ENCODE measurements at regions not wholly inside any gene's neighbourhood (a gene's known extent, or its start where the extent isn't known, plus 50 kb on each side); places are given as distances from the start of the nearest gene placed in this dataset.

- BruUV-seq (replicated peaks): no TSS peak
- DNase-seq (ENCODE audit: low read depth, low spot score) (no peak), ATAC-seq (no peak)
- H3K9me3 ChIP-seq (ENCODE audit: control insufficient read depth, insufficient read depth, low read depth, low read length): peaks cover 3% of the 10 kb centered on the region; the same call in 1 of the 2 replicates
- POLR2A ChIA-PET: no interaction called here
- no peak overlapping the region for H3K4me3 ChIP-seq (ENCODE audit: low read depth in 2 of 2, low read length in 2 of 2)
- intact Hi-C loops (cut with micrococcal nuclease; ENCODE audit: unreplicated experiment): no loop called here
- CTCF ChIA-PET: no interaction called here
- peak overlapping the region; percentile 12; the same call in 1 of the 2 replicates for H3K27ac ChIP-seq (ENCODE audit: low read length)
- H3K36me3 ChIP-seq (ENCODE audit: control insufficient read depth, insufficient read depth, low read length): no peaks in the 10 kb centered on the region
- no peak for TF ChIP-seq TCF7L2 (IDR thresholded peaks at IDR 0.05; ENCODE audit: low read depth, low read length)
- no peak for TF ChIP-seq SIN3A (IDR thresholded peaks at IDR 0.05; ENCODE audit: borderline replicate concordance, insufficient read depth, low read depth, low read length)
- TF ChIP-seq REST (IDR thresholded peaks at IDR 0.05; ENCODE audit: insufficient read depth in 1 of 2, low read depth in 2 of 2, low read length in 1 of 2): no peak
- TF ChIP-seq CTCF (IDR thresholded peaks at IDR 0.05): no peak
- TF ChIP-seq POLR2AphosphoS5 (IDR thresholded peaks at IDR 0.05; ENCODE audit: low read depth, low read length): no peak
- in situ Hi-C loops (cut with HindIII; ENCODE audit: low pct_unique_long_range_greater_than_20kb, low sequenced_read_pairs): no loop called here
- no peaks in the 10 kb centered on the region for H3K4me1 ChIP-seq (ENCODE audit: control insufficient read depth, insufficient read depth, low read length)
- no peaks in the 10 kb centered on the region for H3K27me3 ChIP-seq (ENCODE audit: control insufficient read depth, insufficient read depth, low read length)
These were observed 193.2 kb upstream of the AKR1E2 start for GRCh38 chr10:4632757-4633156.

GRCh38 chr10:4626919-4627318 lies 199.1 kb upstream of the AKR1E2 start:
- in situ Hi-C loops (cut with HindIII; ENCODE audit: low pct_unique_long_range_greater_than_20kb, low sequenced_read_pairs): no loop called here
- POLR2A ChIA-PET: no interaction called here
- CTCF ChIA-PET: no interaction called here

More at GRCh38 chr10:4626919-4627318, 199.1 kb upstream of the AKR1E2 start:
- no peak overlapping the region for H3K27ac ChIP-seq (ENCODE audit: low read length)
- ATAC-seq (no peak), DNase-seq (ENCODE audit: low read depth, low spot score) (no peak)
- TF ChIP-seq SIN3A (IDR thresholded peaks at IDR 0.05; ENCODE audit: borderline replicate concordance, insufficient read depth, low read depth, low read length) (no peak), TCF7L2 (IDR thresholded peaks at IDR 0.05; ENCODE audit: low read depth, low read length) (no peak), CTCF (IDR thresholded peaks at IDR 0.05) (no peak), REST (IDR thresholded peaks at IDR 0.05; ENCODE audit: insufficient read depth in 1 of 2, low read depth in 2 of 2, low read length in 1 of 2) (no peak), POLR2AphosphoS5 (IDR thresholded peaks at IDR 0.05; ENCODE audit: low read depth, low read length) (no peak)
- H3K4me3 ChIP-seq (ENCODE audit: low read depth in 2 of 2, low read length in 2 of 2): no peak overlapping the region
- H3K9me3 ChIP-seq (ENCODE audit: control insufficient read depth, insufficient read depth, low read depth, low read length): peaks cover 5% of the 10 kb centered on the region; the same call in 1 of the 2 replicates
- H3K4me1 ChIP-seq (ENCODE audit: control insufficient read depth, insufficient read depth, low read length): no peaks in the 10 kb centered on the region
- no TSS peak for BruUV-seq (replicated peaks)
- intact Hi-C loops (cut with micrococcal nuclease; ENCODE audit: unreplicated experiment): no loop called here
- no peaks in the 10 kb centered on the region for H3K27me3 ChIP-seq (ENCODE audit: control insufficient read depth, insufficient read depth, low read length)
- H3K36me3 ChIP-seq (ENCODE audit: control insufficient read depth, insufficient read depth, low read length): no peaks in the 10 kb centered on the region

Measured in Panc1 (cell line).